Lower leg skin (tissue), 4 donors: ENCODE measurements at regions not wholly inside any gene's neighbourhood (a gene's known extent, or its start where the extent isn't known, plus 50 kb on each side); places are given as distances from the start of the nearest gene placed in this dataset.
"Not testable (repeated sequence)": the region's sequence is repeated elsewhere in the genome, so short reads cannot be mapped to it uniquely, and the experiment has no call there.

Experiments used
- DNase-seq, 2 donors: peaks; one replicate each; pipeline ENCODE4 v3.0.0-alpha.2; 2019; ENCODE audit warnings: low spot score in 2 of 2
- H3K4me3 ChIP-seq: fragments of 200-600 bp; sonication (generic); 2 replicates; pipeline ENCODE4 v1.5.1; 2017; ENCODE audit warnings: mild to moderate bottlenecking, low read depth; ENCODE audit not compliant: poor library complexity, severe bottlenecking
- POLR2A ChIP-seq, 2 donors: fragments of 450-650 bp; IDR thresholded peaks; one replicate each; pipeline ENCODE4 v1.6.1; 2016 to 2017; ENCODE audit warnings: antibody characterized with exemption in 2 of 2, mild to moderate bottlenecking in 1 of 2, moderate library complexity in 1 of 2
- WGBS, 2 donors: methylation state at CpG; one replicate each; pipeline ENCODE4 v1.1.5; 2018; 5-methylcytosine and 5-hydroxymethylcytosine counted together
- intact Hi-C: fragments of 100-400 bp; cut with DNase I; formaldehyde crosslinking; loops from one replicate; pipeline ENCODE4 v1.15.0; 2023; ENCODE audit warnings: low total_unique reads
- TF ChIP-seq, protein P1 (sequence below), 3 donors: fragments of 450-650 bp; IDR thresholded peaks; one replicate each; pipeline ENCODE4 v1.5.1; 2016; ENCODE audit warnings: antibody characterized with exemption in 3 of 3, mild to moderate bottlenecking in 3 of 3, moderate library complexity in 2 of 3

DNA sequence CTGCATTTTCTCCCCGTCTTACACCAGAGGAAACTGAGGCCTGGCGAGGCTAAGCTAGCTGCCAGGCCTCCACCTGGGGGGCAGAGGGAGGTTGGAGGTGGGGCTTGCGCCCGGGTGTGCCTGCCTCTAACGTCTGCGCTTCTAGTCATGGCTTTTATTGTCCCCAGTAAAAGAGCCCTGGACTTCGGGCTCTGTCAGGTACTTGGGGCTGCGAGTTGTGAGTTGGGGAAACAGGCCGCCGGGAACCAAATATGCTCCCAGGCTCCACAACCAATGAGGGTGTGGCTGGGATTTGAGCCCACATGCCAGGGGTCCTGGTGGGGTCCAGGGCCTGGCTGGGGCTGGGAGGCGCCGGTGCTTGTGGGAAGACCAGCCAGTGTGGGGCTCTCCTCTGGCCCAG is 57.4 kb upstream of the NOTCH1 start:
- 90 to 93% methylated on average over 12 of the region's 12 CpGs for WGBS, 2 donors
- H3K4me3 ChIP-seq, result no peak overlapping the region
- DNase-seq, result no peak
- TF ChIP-seq, protein P1, sequence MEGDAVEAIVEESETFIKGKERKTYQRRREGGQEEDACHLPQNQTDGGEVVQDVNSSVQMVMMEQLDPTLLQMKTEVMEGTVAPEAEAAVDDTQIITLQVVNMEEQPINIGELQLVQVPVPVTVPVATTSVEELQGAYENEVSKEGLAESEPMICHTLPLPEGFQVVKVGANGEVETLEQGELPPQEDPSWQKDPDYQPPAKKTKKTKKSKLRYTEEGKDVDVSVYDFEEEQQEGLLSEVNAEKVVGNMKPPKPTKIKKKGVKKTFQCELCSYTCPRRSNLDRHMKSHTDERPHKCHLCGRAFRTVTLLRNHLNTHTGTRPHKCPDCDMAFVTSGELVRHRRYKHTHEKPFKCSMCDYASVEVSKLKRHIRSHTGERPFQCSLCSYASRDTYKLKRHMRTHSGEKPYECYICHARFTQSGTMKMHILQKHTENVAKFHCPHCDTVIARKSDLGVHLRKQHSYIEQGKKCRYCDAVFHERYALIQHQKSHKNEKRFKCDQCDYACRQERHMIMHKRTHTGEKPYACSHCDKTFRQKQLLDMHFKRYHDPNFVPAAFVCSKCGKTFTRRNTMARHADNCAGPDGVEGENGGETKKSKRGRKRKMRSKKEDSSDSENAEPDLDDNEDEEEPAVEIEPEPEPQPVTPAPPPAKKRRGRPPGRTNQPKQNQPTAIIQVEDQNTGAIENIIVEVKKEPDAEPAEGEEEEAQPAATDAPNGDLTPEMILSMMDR (IDR thresholded peaks at IDR 0.05), result no peak
- intact Hi-C loops, result no loop called here

DNA sequence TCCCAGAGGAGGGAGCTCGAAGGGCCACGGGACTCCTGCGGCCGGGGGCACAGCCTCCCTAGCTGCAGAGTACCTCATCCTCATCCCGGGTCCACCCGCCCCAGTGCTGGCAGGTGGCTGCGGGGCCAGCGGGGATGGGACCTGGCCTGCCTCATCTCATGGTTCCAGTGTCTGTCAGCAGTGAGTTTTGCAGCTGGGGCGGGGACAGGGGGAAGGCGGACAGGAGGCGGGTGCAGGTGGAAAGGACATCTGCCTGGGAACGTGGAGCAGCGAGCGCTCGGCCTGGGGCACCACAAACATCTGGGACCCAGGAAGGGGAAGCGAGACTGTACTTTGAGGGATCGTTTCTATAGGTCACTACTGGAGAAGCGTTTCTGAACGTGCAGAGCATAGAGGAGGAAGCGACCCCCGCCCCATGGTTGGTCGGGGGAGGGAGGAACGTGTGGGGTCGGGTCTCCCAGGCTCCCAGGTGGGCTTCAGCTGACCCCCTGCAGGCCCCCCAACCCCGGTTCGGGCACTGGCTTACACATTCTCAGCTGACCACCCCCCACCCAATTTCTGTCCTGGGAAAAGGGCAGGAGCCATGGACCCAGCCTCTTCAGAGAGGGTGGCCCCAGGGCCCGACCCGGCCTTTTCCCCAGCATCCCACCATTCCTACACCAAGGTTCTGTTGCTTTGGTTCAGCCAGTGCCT is 56.5 kb upstream of the NOTCH1 start:
- WGBS, 2 donors, result 47 to 51% methylated on average over 27 to 28 of the region's 28 CpGs
- H3K4me3 ChIP-seq, result no peak overlapping the region
- no peak for DNase-seq
- no peak for TF ChIP-seq POLR2A (IDR thresholded peaks at IDR 0.05)
- TF ChIP-seq, protein P1 (IDR thresholded peaks at IDR 0.05), result no peak
- intact Hi-C loops, result no loop called here

DNA sequence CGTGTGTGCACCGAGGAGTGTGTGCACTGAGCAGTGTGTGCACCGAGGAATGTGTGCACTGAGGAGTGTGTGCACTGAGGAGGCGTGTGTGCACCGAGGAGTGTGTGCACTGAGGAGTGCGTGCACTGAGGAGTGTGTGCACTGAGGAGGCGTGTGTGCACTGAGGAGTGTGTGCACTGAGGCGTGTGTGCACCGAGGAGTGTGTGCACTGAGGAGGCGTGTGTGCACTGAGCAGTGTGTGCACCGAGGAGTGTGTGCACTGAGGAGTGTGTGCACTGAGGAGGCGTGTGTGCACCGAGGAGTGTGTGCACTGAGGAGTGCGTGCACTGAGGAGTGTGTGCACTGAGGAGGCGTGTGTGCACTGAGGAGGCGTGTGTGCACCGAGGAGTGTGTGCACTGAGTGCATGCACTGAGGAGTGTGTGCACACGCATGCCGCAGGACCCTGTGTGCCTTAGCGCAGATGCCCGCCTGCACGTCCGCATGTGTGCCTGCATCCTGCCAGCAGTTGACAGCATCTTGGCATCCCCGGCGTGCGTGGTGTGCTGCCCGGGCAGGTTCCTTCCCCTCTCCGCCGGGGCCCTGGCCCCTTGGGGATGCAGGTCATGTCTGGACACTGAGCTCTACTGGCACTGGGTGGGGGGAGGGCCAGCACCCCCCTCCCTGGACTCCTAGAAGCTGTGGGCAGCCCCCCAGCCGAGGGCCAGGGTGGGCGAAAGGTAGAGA is 55.6 kb upstream of the NOTCH1 start:
- DNase-seq, H3K4me3 ChIP-seq, intact Hi-C loops: not testable (repeated sequence)
- WGBS, 2 donors, result 57 to 60% methylated on average over 22 to 31 of the region's 31 CpGs

DNA sequence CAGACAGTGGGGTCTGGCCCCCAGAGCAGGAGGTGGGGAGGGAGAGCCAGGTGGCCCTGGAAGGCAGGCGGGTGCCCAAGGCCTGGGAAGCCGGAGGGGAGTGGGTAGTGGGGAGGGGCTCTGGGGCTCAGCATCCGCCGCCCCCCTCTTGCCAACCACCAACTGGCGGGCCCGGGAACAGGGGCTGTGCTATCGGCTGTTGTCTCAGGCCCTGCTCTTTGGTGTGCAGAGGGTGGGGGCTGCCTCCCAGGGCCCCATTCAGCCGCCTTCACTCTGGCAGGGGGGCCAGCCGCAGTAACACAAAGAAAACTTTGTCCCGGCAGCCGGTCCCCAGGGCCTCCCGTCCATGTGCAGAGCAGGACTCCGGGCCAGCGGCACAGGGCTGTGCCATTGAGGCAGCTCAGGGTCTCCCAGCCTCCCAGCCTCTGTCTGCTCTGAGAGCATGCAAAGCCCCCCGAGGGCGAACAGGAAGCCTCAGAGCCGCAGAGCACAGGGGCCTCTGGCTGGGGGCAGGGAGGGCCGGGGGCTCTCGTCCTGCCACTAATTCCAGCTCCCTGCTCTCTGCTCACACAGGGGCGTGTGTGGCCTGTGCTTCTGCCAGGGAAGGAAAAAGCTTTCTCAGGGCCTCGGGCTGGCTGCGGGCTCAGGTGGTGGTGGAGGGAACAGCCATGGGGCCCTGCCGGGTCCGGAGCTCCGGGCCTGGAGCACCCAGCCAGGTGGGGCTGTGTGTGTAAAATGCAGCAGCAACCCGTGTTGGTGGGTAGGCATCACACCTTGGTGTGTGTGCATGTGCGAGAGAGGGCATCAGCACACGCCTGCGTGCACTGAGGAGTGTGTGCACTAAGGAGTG is 54.2 kb upstream of the NOTCH1 start:
- TF ChIP-seq POLR2A (IDR thresholded peaks at IDR 0.05), result no peak
- TF ChIP-seq, protein P1 (IDR thresholded peaks at IDR 0.05), result no peak
- intact Hi-C loops, result no loop called here
- 44 to 51% methylated on average over 15 to 23 of the region's 29 CpGs for WGBS, 2 donors
- DNase-seq, result no peak
- H3K4me3 ChIP-seq, result no peak overlapping the region

DNA sequence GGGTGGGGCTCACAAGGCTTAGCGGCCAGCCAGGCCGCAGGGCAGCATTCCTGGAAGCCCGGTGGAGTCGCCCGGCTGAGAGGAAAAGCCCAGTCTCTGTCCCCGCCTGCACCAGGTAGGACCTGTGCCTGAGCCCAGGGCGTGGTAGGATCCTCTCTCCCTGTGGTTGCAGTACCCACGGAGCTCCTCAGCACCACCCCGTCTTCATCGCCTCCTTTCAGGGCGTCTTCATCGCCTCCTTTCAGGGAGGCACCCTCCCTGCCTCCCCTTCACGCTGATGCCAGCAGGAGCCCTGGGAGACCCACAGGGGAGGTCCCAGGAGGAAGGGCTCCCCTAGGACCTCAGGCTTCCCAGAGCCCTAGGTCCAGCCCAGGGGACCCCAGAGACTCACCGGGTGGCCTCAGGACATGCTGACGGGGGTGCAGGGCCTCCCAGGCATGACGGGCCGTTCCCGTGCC is 53.3 kb upstream of the NOTCH1 start:
- intact Hi-C loops, result no loop called here
- TF ChIP-seq, protein P1 (IDR thresholded peaks at IDR 0.05), result no peak
- no peak for DNase-seq
- H3K4me3 ChIP-seq, result no peak overlapping the region
- WGBS, 2 donors, result 50 to 54% methylated on average over 13 to 17 of the region's 18 CpGs

DNA sequence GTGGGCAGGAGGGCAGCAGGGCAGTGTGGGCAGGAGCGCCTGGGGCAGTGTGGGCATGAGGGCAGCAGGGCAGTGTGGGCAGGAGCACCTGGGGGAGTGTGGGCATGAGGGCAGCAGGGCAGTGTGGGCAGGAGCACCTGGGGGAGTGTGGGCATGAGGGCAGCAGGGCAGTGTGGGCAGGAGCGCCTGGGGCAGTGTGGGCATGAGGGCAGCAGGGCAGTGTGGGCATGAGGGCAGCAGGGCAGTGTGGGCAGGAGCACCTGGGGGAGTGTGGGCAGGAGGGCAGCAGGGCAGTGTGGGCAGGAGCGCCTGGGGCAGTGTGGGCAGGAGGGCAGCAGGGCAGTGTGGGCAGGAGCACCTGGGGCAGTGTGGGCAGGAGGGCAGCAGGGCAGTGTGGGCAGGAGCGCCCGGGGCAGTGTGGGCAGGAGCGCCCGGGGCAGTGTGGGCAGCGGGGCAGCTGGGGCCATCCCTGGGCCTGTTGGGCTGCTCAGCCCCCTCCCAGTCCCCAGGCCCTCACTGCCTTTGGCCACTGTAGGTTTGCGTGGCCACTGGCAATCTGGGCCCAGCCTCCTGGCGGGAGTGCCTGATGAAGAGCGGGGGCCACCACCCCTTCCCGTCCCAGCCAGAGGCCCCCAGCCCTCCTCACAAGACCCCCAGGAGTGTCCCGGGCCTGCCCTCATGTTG is 52.7 kb upstream of the NOTCH1 start:
- 67 to 86% methylated on average over 5 to 9 of the region's 13 CpGs for WGBS, 2 donors
- DNase-seq, H3K4me3 ChIP-seq, intact Hi-C loops: not testable (repeated sequence)
